ENCODE measurements at regions not wholly inside any gene's neighbourhood (a gene's known extent, or its start where the extent isn't known, plus 50 kb on each side); places are given as distances from the start of the nearest gene placed in this dataset.

- no peak overlapping the region for H3K23ac ChIP-seq (ENCODE audit: low read depth, low read length, poor library complexity)
- H3K36me3 ChIP-seq (replicated peaks in 1 of 2; ENCODE audit: control insufficient read depth in 2 of 2, insufficient read depth in 2 of 2, low read length in 2 of 2) = no peaks in the 10 kb centered on the region
- H3K79me1 ChIP-seq (ENCODE audit: low read depth, low read length) = no peaks in the 10 kb centered on the region
- no peak overlapping the region for H2AK5ac ChIP-seq (ENCODE audit: low read depth, low read length)
- H2AFZ ChIP-seq (ENCODE audit: low read length) = no peak overlapping the region
- H3K14ac ChIP-seq (ENCODE audit: low read length) = no peak overlapping the region
- no peak overlapping the region for H3K18ac ChIP-seq (ENCODE audit: low read length)
- H3K4me3 ChIP-seq (ENCODE audit: low read length in 2 of 2) = no peak overlapping the region
- no peak overlapping the region for H3K27ac ChIP-seq (replicated peaks; ENCODE audit: low read length)
- no peak overlapping the region for H2BK5ac ChIP-seq (ENCODE audit: low read length)
- H2BK15ac ChIP-seq (ENCODE audit: low read length) = no peak overlapping the region
- H3K9ac ChIP-seq (ENCODE audit: low read depth, low read length, poor library complexity) = no peak overlapping the region
- H3K4me1 ChIP-seq (ENCODE audit: control insufficient read depth in 2 of 2, insufficient read depth in 1 of 2, low read depth in 1 of 2, low read length in 2 of 2) = no peaks in the 10 kb centered on the region
- DNase-seq (ENCODE audit: low spot score) = peak; percentile 20
- H2BK12ac ChIP-seq (ENCODE audit: low read length) = no peak overlapping the region
- WGBS, 2 donors (ENCODE audit: extremely low coverage in 2 of 2, insufficient read length in 2 of 2, insufficient replicate concordance in 1 of 2) = no CpG with 5 or more reads among the region's 2 CpGs
- no peak overlapping the region for H2BK120ac ChIP-seq (ENCODE audit: low read depth, low read length)
- no peak overlapping the region for H4K91ac ChIP-seq (ENCODE audit: low read depth, low read length, poor library complexity)
- H3K27me3 ChIP-seq (ENCODE audit: control insufficient read depth in 3 of 3, insufficient read depth in 3 of 3, low read depth in 1 of 3, low read length in 3 of 3) = no peaks in the 10 kb centered on the region
- no peaks in the 10 kb centered on the region for H3K9me3 ChIP-seq (replicated peaks in 1 of 2; ENCODE audit: control insufficient read depth in 2 of 2, insufficient read depth in 1 of 2, low read depth in 1 of 2, low read length in 2 of 2)
- H4K8ac ChIP-seq (ENCODE audit: low read depth, low read length) = no peak overlapping the region
- no peak overlapping the region for H3K4ac ChIP-seq (ENCODE audit: low read length)
- no peak overlapping the region for H3K4me2 ChIP-seq (ENCODE audit: insufficient read depth, low read length, poor library complexity, severe bottlenecking)
These were observed 1585.3 kb upstream of the TMEM132C start for GRCh38 chr12:126681676-126682075.

DNA sequence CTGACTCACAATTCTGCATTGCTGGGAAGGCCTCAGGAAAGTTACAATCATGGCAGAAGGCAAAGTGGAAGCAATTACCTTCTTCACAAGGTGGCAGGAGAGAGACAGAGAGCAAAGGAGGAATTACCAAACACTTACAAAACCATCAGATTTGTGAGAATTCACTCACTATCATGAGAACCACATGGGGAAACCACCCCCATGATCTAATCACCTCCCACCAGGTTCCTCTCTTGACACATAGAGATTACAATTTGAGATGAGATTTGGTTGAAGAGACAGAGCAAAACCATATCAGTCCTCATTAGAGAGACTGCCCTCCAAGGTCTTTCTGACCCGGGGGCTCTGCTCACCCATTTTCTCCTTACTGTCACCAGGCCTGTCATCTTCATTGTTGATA lies 1582.3 kb upstream of the TMEM132C start:
- WGBS, 2 donors (ENCODE audit: extremely low coverage in 2 of 2, insufficient read length in 2 of 2, insufficient replicate concordance in 1 of 2) = no CpG with 5 or more reads among the region's 1 CpG
- H3K18ac ChIP-seq (ENCODE audit: low read length) = no peak overlapping the region
- no peaks in the 10 kb centered on the region for H3K36me3 ChIP-seq (replicated peaks in 1 of 2; ENCODE audit: control insufficient read depth in 2 of 2, insufficient read depth in 2 of 2, low read length in 2 of 2)
- no peak overlapping the region for H3K4me2 ChIP-seq (ENCODE audit: insufficient read depth, low read length, poor library complexity, severe bottlenecking)
- no peak overlapping the region for H2BK5ac ChIP-seq (ENCODE audit: low read length)
- no peak overlapping the region for H2AK5ac ChIP-seq (ENCODE audit: low read depth, low read length)
- no peak overlapping the region for H2AFZ ChIP-seq (ENCODE audit: low read length)
- no peak overlapping the region for H2BK120ac ChIP-seq (ENCODE audit: low read depth, low read length)
- H3K4ac ChIP-seq (ENCODE audit: low read length) = no peak overlapping the region
- H2BK15ac ChIP-seq (ENCODE audit: low read length) = no peak overlapping the region
- no peak overlapping the region for H4K8ac ChIP-seq (ENCODE audit: low read depth, low read length)
- H2BK12ac ChIP-seq (ENCODE audit: low read length) = no peak overlapping the region
- H3K9ac ChIP-seq (ENCODE audit: low read depth, low read length, poor library complexity) = no peak overlapping the region
- DNase-seq (ENCODE audit: low spot score) = no peak
- H3K4me1 ChIP-seq (ENCODE audit: control insufficient read depth in 2 of 2, insufficient read depth in 1 of 2, low read depth in 1 of 2, low read length in 2 of 2) = no peaks in the 10 kb centered on the region
- H3K23ac ChIP-seq (ENCODE audit: low read depth, low read length, poor library complexity) = no peak overlapping the region
- H3K14ac ChIP-seq (ENCODE audit: low read length) = no peak overlapping the region
- H3K27ac ChIP-seq (replicated peaks; ENCODE audit: low read length) = no peak overlapping the region
- H3K27me3 ChIP-seq (ENCODE audit: control insufficient read depth in 3 of 3, insufficient read depth in 3 of 3, low read depth in 1 of 3, low read length in 3 of 3) = no peaks in the 10 kb centered on the region
- no peak overlapping the region for H3K4me3 ChIP-seq (ENCODE audit: low read length in 2 of 2)
- no peaks in the 10 kb centered on the region for H3K9me3 ChIP-seq (replicated peaks in 1 of 2; ENCODE audit: control insufficient read depth in 2 of 2, insufficient read depth in 1 of 2, low read depth in 1 of 2, low read length in 2 of 2)
- no peak overlapping the region for H4K91ac ChIP-seq (ENCODE audit: low read depth, low read length, poor library complexity)
- no peaks in the 10 kb centered on the region for H3K79me1 ChIP-seq (ENCODE audit: low read depth, low read length)

DNA sequence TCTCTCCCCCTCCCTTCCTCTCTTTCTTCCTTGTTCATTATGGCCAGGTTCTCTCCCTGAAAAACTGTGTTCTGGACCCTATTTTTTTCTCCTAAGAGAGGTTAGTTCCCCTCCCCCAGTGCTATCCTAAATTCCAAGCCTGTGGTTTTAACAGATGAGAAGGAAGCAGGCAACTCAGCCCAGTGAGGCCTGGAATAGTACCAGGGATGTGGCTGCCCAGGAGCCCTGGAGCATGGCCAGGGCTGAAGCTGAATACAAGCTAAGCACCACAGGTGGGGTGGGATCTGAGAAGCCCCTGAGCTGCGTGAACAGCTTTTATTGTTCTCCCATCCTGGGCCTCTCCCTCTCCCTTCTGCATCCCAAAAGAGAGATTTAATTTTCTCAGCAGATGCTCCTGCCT lies 1581.3 kb upstream of the TMEM132C start:
- Histone ChIP-seq H2BK120ac (ENCODE audit: low read depth, low read length) (no peak overlapping the region), H3K9me3 (replicated peaks in 1 of 2; ENCODE audit: control insufficient read depth in 2 of 2, insufficient read depth in 1 of 2, low read depth in 1 of 2, low read length in 2 of 2) (no peaks in the 10 kb centered on the region), H4K8ac (ENCODE audit: low read depth, low read length) (no peak overlapping the region), H2BK15ac (ENCODE audit: low read length) (no peak overlapping the region), H3K9ac (ENCODE audit: low read depth, low read length, poor library complexity) (no peak overlapping the region), H3K4ac (ENCODE audit: low read length) (no peak overlapping the region), H3K79me1 (ENCODE audit: low read depth, low read length) (no peaks in the 10 kb centered on the region), H3K14ac (ENCODE audit: low read length) (no peak overlapping the region), H3K18ac (ENCODE audit: low read length) (no peak overlapping the region), H3K4me3 (ENCODE audit: low read length in 2 of 2) (no peak overlapping the region), H3K4me2 (ENCODE audit: insufficient read depth, low read length, poor library complexity, severe bottlenecking) (no peak overlapping the region), H3K4me1 (ENCODE audit: control insufficient read depth in 2 of 2, insufficient read depth in 1 of 2, low read depth in 1 of 2, low read length in 2 of 2) (no peaks in the 10 kb centered on the region), H3K23ac (ENCODE audit: low read depth, low read length, poor library complexity) (no peak overlapping the region), H3K36me3 (replicated peaks in 1 of 2; ENCODE audit: control insufficient read depth in 2 of 2, insufficient read depth in 2 of 2, low read length in 2 of 2) (no peaks in the 10 kb centered on the region), H2BK12ac (ENCODE audit: low read length) (no peak overlapping the region), H3K27me3 (ENCODE audit: control insufficient read depth in 3 of 3, insufficient read depth in 3 of 3, low read depth in 1 of 3, low read length in 3 of 3) (no peaks in the 10 kb centered on the region), H4K91ac (ENCODE audit: low read depth, low read length, poor library complexity) (no peak overlapping the region), H2AFZ (ENCODE audit: low read length) (no peak overlapping the region), H3K27ac (replicated peaks; ENCODE audit: low read length) (no peak overlapping the region), H2AK5ac (ENCODE audit: low read depth, low read length) (no peak overlapping the region), H2BK5ac (ENCODE audit: low read length) (no peak overlapping the region)
- no peak for DNase-seq (ENCODE audit: low spot score)
- WGBS, 2 donors (ENCODE audit: extremely low coverage in 2 of 2, insufficient read length in 2 of 2, insufficient replicate concordance in 1 of 2) = no CpG with 5 or more reads among the region's 1 CpG

DNA sequence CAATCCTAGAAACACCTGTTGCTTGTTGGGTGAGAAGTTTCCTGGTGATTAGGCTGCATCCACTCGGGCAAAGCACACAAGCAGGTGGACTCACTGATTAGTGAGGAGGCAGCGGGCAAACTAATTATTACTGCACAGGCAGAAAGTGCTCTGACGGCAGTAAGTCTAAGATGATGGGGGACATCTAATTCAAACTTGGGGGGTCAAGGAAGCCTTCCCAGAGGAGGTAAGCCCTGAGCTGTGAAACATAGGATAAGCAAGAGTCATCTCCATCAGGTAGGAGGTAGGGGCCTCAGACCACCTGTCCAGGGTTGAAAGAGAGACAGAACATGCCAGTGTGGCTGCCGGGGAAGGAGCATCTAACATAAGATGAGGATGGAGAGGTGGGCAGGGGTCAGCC lies 1578.4 kb upstream of the TMEM132C start:
- Histone ChIP-seq H3K9me3 (replicated peaks in 1 of 2; ENCODE audit: control insufficient read depth in 2 of 2, insufficient read depth in 1 of 2, low read depth in 1 of 2, low read length in 2 of 2) (peaks cover 0 to 2% of the 10 kb centered on the region in 2 donors), H2AK5ac (ENCODE audit: low read depth, low read length) (no peak overlapping the region), H3K27ac (replicated peaks; ENCODE audit: low read length) (no peak overlapping the region), H3K4ac (ENCODE audit: low read length) (no peak overlapping the region), H3K4me2 (ENCODE audit: insufficient read depth, low read length, poor library complexity, severe bottlenecking) (no peak overlapping the region), H3K23ac (ENCODE audit: low read depth, low read length, poor library complexity) (no peak overlapping the region), H2BK12ac (ENCODE audit: low read length) (no peak overlapping the region), H4K8ac (ENCODE audit: low read depth, low read length) (no peak overlapping the region), H2BK120ac (ENCODE audit: low read depth, low read length) (no peak overlapping the region), H3K4me3 (ENCODE audit: low read length in 2 of 2) (no peak overlapping the region), H3K4me1 (ENCODE audit: control insufficient read depth in 2 of 2, insufficient read depth in 1 of 2, low read depth in 1 of 2, low read length in 2 of 2) (peaks cover 0 to 2% of the 10 kb centered on the region in 2 donors), H3K18ac (ENCODE audit: low read length) (no peak overlapping the region), H2AFZ (ENCODE audit: low read length) (no peak overlapping the region), H3K79me1 (ENCODE audit: low read depth, low read length) (no peaks in the 10 kb centered on the region), H2BK15ac (ENCODE audit: low read length) (no peak overlapping the region), H3K36me3 (replicated peaks in 1 of 2; ENCODE audit: control insufficient read depth in 2 of 2, insufficient read depth in 2 of 2, low read length in 2 of 2) (no peaks in the 10 kb centered on the region), H3K9ac (ENCODE audit: low read depth, low read length, poor library complexity) (no peak overlapping the region), H3K14ac (ENCODE audit: low read length) (no peak overlapping the region), H3K27me3 (ENCODE audit: control insufficient read depth in 3 of 3, insufficient read depth in 3 of 3, low read depth in 1 of 3, low read length in 3 of 3) (no peaks in the 10 kb centered on the region), H2BK5ac (ENCODE audit: low read length) (no peak overlapping the region), H4K91ac (ENCODE audit: low read depth, low read length, poor library complexity) (no peak overlapping the region)
- no CpG with 5 or more reads among the region's 4 CpGs for WGBS, 2 donors (ENCODE audit: extremely low coverage in 2 of 2, insufficient read length in 2 of 2, insufficient replicate concordance in 1 of 2)
- DNase-seq (ENCODE audit: low spot score) = no peak
